Neural cell (in vitro differentiated cells): ENCODE measurements at regions not wholly inside any gene's neighbourhood (a gene's known extent, or its start where the extent isn't known, plus 50 kb on each side); places are given as distances from the start of the nearest gene placed in this dataset.

Source experiments
- H2AFZ ChIP-seq: fragments of 200-600, 300-800 bp; sonication (generic), shearing (Covaris generic); 2 replicates; pipeline ENCODE4 v1.6.0; 2014; ENCODE audit warnings: low read depth, mild to moderate bottlenecking, antibody characterized with exemption, low read length, moderate library complexity
- H3F3A ChIP-seq: fragments of 200-600 bp; shearing (Covaris generic); 2 replicates; pipeline ENCODE4 v1.6.1; 2016; ENCODE audit warnings: mild to moderate bottlenecking, moderate library complexity, mixed read lengths, antibody characterized with exemption, low read length; ENCODE audit not compliant: insufficient read depth, poor library complexity, severe bottlenecking
- H3K27ac ChIP-seq: fragments of 200-600, 300-800 bp; sonication (generic), shearing (Covaris generic); 2 replicates; pipeline ENCODE4 v1.5.1; 2014; ENCODE audit warnings: mild to moderate bottlenecking, low read length, moderate library complexity
- H3K27me3 ChIP-seq: fragments of 300-800, 200-600 bp; sonication (generic), shearing (Covaris generic); 2 replicates; pipeline ENCODE4 v1.6.0; 2014; ENCODE audit warnings: mild to moderate bottlenecking, low read depth, low read length, moderate library complexity; ENCODE audit not compliant: insufficient read depth
- H3K36me3 ChIP-seq: fragments of 300-800, 200-600 bp; sonication (generic), shearing (Covaris generic); 2 replicates; pipeline ENCODE4 v1.5.1; 2014; ENCODE audit warnings: mild to moderate bottlenecking, antibody characterized with exemption, low read length, moderate library complexity; ENCODE audit not compliant: insufficient read depth
- H3K4me2 ChIP-seq: fragments of 300-800, 200-600 bp; sonication (generic), shearing (Covaris generic); 2 replicates; pipeline ENCODE4 v1.6.0; 2014; ENCODE audit warnings: mild to moderate bottlenecking, low read length
- H3K4me3 ChIP-seq: fragments of 300-800, 200-600 bp; sonication (generic), shearing (Covaris generic); 2 replicates; pipeline ENCODE4 v1.5.1; 2014; ENCODE audit warnings: mild to moderate bottlenecking, low read length, moderate library complexity
- H3K79me2 ChIP-seq: fragments of 200-600 bp; shearing (Covaris generic); replicated peaks from 2 replicates; pipeline ENCODE4 v1.6.0; 2014; ENCODE audit warnings: mild to moderate bottlenecking, low read length, moderate library complexity; ENCODE audit not compliant: insufficient read depth
- H3K9ac ChIP-seq: fragments of 300-800, 200-600 bp; sonication (generic), shearing (Covaris generic); 2 replicates; pipeline ENCODE4 v1.6.1; 2016; ENCODE audit warnings: mild to moderate bottlenecking, low read length, mixed read lengths
- H3K9me2 ChIP-seq: fragments of 200-600 bp; shearing (Covaris generic); 2 replicates; pipeline ENCODE4 v1.6.1; 2016; ENCODE audit warnings: mild to moderate bottlenecking, low read length, mixed read lengths; ENCODE audit not compliant: insufficient read depth
- H3K9me3 ChIP-seq: fragments of 200-600, 300-800 bp; sonication (generic), shearing (Covaris generic); 2 replicates; pipeline ENCODE4 v1.6.1; 2016; ENCODE audit warnings: mild to moderate bottlenecking, mixed run types, low read length, moderate library complexity, mixed read lengths
- H4K20me1 ChIP-seq: fragments of 200-600 bp; shearing (Covaris generic); 2 replicates; pipeline ENCODE4 v1.6.1; 2016; ENCODE audit warnings: mild to moderate bottlenecking, mixed run types; ENCODE audit not compliant: insufficient read depth
- EP300 ChIP-seq: fragments of 450-650 bp; conservative IDR thresholded peaks from 2 replicates; pipeline ENCODE4 v1.6.1; 2014; ENCODE audit warnings: antibody characterized with exemption, mild to moderate bottlenecking, moderate library complexity; ENCODE audit not compliant: poor library complexity, severe bottlenecking
- EZH2 ChIP-seq: fragments of 200-600, 300-800 bp; shearing (Covaris generic), sonication (generic); IDR thresholded peaks from 2 replicates; pipeline ENCODE4 v1.6.1; 2014; ENCODE audit warnings: antibody characterized with exemption, low read length, borderline replicate concordance, mild to moderate bottlenecking; ENCODE audit not compliant: insufficient read depth, poor library complexity, severe bottlenecking
- MXI1 ChIP-seq: fragments of 450-650 bp; conservative IDR thresholded peaks from 2 replicates; pipeline ENCODE4 v1.6.1; 2014; ENCODE audit warnings: antibody characterized with exemption, mild to moderate bottlenecking; ENCODE audit not compliant: poor library complexity, severe bottlenecking
- POLR2AphosphoS5 ChIP-seq: IDR thresholded peaks from 2 replicates; pipeline ENCODE4 v1.6.1; 2012
- RAD21 ChIP-seq: fragments of 450-650 bp; conservative IDR thresholded peaks from 2 replicates; pipeline ENCODE4 v1.6.1; 2014; ENCODE audit warnings: antibody characterized with exemption, mild to moderate bottlenecking, moderate library complexity
- SMC3 ChIP-seq: fragments of 450-650 bp; conservative IDR thresholded peaks from 2 replicates; pipeline ENCODE4 v1.6.1; 2014; ENCODE audit warnings: antibody characterized with exemption, mild to moderate bottlenecking, moderate library complexity; ENCODE audit not compliant: poor library complexity
- TAF1 ChIP-seq: IDR thresholded peaks from 2 replicates; pipeline ENCODE4 v1.6.1; 2012; ENCODE audit warnings: low read depth
- TF ChIP-seq, protein P1 (sequence below): IDR thresholded peaks from 2 replicates; pipeline ENCODE4 v1.6.1; 2012; ENCODE audit warnings: borderline replicate concordance
- TF ChIP-seq, protein P2 (sequence below): fragments of 450-650 bp; IDR thresholded peaks from 2 replicates; pipeline ENCODE4 v1.5.1; 2014; ENCODE audit warnings: antibody characterized with exemption, mild to moderate bottlenecking, moderate library complexity; ENCODE audit not compliant: poor library complexity, severe bottlenecking

DNA sequence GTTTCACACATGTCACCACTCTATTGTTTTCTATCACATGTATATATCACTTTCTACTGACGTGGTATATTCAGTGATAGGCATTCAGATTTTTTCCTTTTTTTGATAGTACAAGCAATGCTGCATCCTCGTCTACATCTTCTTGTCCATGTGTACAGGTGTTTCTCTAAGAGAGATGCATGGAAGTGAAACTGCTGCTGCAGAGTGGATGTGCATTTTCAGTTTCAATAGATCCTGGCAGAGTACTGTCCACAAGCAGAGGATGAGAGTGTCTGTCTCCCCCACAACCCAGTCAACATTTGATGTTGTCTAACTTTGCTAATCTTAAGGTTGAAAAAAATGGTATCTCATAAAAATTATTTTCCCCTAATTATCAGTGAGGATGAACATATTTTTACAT, 194.0 kb upstream of the CASK start:
- Histone ChIP-seq H3K79me2 (no peaks in the 10 kb centered on the region), H3K4me3 (no peak overlapping the region), H3K4me2 (no peak overlapping the region), H4K20me1 (no peaks in the 10 kb centered on the region), H3K9ac (no peak overlapping the region), H3K27ac (no peak overlapping the region), H3K36me3 (no peaks in the 10 kb centered on the region), H3K9me2 (no peaks in the 10 kb centered on the region), H3F3A (no peaks in the 10 kb centered on the region), H3K9me3 (no peaks in the 10 kb centered on the region), H2AFZ (no peak overlapping the region), H3K27me3 (no peaks in the 10 kb centered on the region)
- TF ChIP-seq TAF1 (no peak), POLR2AphosphoS5 (no peak), EP300 (no peak), RAD21 (no peak), MXI1 (no peak), EZH2 (no peak), SMC3 (no peak)
- TF ChIP-seq, protein P1, sequence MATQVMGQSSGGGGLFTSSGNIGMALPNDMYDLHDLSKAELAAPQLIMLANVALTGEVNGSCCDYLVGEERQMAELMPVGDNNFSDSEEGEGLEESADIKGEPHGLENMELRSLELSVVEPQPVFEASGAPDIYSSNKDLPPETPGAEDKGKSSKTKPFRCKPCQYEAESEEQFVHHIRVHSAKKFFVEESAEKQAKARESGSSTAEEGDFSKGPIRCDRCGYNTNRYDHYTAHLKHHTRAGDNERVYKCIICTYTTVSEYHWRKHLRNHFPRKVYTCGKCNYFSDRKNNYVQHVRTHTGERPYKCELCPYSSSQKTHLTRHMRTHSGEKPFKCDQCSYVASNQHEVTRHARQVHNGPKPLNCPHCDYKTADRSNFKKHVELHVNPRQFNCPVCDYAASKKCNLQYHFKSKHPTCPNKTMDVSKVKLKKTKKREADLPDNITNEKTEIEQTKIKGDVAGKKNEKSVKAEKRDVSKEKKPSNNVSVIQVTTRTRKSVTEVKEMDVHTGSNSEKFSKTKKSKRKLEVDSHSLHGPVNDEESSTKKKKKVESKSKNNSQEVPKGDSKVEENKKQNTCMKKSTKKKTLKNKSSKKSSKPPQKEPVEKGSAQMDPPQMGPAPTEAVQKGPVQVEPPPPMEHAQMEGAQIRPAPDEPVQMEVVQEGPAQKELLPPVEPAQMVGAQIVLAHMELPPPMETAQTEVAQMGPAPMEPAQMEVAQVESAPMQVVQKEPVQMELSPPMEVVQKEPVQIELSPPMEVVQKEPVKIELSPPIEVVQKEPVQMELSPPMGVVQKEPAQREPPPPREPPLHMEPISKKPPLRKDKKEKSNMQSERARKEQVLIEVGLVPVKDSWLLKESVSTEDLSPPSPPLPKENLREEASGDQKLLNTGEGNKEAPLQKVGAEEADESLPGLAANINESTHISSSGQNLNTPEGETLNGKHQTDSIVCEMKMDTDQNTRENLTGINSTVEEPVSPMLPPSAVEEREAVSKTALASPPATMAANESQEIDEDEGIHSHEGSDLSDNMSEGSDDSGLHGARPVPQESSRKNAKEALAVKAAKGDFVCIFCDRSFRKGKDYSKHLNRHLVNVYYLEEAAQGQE: no peak
- TF ChIP-seq, protein P2, sequence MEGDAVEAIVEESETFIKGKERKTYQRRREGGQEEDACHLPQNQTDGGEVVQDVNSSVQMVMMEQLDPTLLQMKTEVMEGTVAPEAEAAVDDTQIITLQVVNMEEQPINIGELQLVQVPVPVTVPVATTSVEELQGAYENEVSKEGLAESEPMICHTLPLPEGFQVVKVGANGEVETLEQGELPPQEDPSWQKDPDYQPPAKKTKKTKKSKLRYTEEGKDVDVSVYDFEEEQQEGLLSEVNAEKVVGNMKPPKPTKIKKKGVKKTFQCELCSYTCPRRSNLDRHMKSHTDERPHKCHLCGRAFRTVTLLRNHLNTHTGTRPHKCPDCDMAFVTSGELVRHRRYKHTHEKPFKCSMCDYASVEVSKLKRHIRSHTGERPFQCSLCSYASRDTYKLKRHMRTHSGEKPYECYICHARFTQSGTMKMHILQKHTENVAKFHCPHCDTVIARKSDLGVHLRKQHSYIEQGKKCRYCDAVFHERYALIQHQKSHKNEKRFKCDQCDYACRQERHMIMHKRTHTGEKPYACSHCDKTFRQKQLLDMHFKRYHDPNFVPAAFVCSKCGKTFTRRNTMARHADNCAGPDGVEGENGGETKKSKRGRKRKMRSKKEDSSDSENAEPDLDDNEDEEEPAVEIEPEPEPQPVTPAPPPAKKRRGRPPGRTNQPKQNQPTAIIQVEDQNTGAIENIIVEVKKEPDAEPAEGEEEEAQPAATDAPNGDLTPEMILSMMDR: no peak

DNA sequence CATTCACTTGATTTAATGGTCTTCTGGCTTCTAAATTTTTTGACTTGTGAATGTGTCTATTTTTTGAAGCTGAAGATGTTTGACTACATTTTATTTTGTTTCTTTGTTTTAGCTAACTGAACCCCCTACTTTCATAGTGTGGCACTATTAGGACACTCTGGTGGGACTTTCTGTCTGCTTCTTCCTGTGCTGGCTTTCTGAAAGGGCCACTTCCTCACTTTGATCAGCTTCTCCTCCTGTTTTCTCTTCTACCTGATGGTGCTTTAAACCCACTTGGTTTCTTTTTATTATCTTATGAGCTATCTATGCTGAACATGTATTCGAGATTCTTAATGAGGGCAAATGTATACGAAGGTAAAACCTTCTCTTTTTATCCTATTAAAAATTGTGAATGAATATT, 186.1 kb upstream of the CASK start:
- H3K4me3 ChIP-seq: no peak overlapping the region

More for the DNA sequence above, 186.1 kb upstream of the CASK start:
- H3K4me2 ChIP-seq: no peak overlapping the region
- no peaks in the 10 kb centered on the region for H3K36me3 ChIP-seq
- no peak overlapping the region for H3K27ac ChIP-seq
- H3K9me2 ChIP-seq: no peaks in the 10 kb centered on the region
- H4K20me1 ChIP-seq: no peaks in the 10 kb centered on the region
- H3K9me3 ChIP-seq: no peaks in the 10 kb centered on the region
- H3K79me2 ChIP-seq: no peaks in the 10 kb centered on the region
- H2AFZ ChIP-seq: no peak overlapping the region
- no peak overlapping the region for H3K9ac ChIP-seq
- H3F3A ChIP-seq: no peaks in the 10 kb centered on the region
- TF ChIP-seq MXI1 (no peak), TAF1 (no peak), EP300 (no peak), POLR2AphosphoS5 (no peak), SMC3 (no peak), EZH2 (no peak), RAD21 (no peak)
- TF ChIP-seq, protein P2: no peak
- TF ChIP-seq, protein P1: no peak
- no peaks in the 10 kb centered on the region for H3K27me3 ChIP-seq
